Right lobe of liver (tissue), 4 donors: ENCODE measurements at regions not wholly inside any gene's neighbourhood (a gene's known extent, or its start where the extent isn't known, plus 50 kb on each side); places are given as distances from the start of the nearest gene placed in this dataset.

Experiments used
- CTCF ChIP-seq, 4 donors: fragments of 200-600 bp in 3 of 4; fragments of 450-650 bp in 1 of 4; IDR thresholded peaks; one replicate each; pipeline versions ENCODE4 v1.5.1 to v1.8.0; 2016 to 2022; ENCODE audit warnings: antibody characterized with exemption in 4 of 4, mild to moderate bottlenecking in 2 of 4
- POLR2A ChIP-seq: fragments of 450-650 bp; IDR thresholded peaks from one replicate; pipeline ENCODE4 v1.6.1; 2017; ENCODE audit warnings: antibody characterized with exemption, mild to moderate bottlenecking
- donor health status: DM: no; HTN: no; CAD: no.
- donor health status: DM: no; HTN: no; CAD: no.
- donor health status: DM: no; HTN: yes; CAD: no.

DNA sequence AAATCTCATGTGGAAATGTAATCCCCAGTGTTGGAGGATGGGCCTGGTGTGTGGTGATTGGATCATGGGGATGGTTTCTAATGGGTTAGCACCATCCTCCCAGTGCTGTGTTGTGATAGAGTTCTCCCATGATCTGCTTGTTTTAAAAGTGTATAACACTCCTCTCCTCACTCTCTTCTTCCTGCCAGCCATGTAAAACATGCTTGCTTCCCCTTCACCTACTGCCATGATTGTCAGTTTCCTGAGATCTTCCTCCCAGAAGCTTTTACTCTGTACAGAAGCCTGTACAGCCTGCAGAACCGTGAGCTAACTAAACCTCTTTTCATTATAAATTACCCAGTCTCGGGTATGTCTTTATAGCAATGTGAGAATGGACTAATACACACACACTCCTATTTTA lies 499.1 kb downstream of the RASEF start:
- TF ChIP-seq POLR2A, result no peak
- no peak for TF ChIP-seq CTCF (IDR thresholded peaks at IDR 0.05)
